ENCODE measurements at regions not wholly inside any gene's neighbourhood (a gene's known extent, or its start where the extent isn't known, plus 50 kb on each side); places are given as distances from the start of the nearest gene placed in this dataset.

GRCh38 chr18:51778115-51778514, 561.9 kb upstream of the DCC start:
- DNase-seq = no peak
- H3K9ac ChIP-seq (ENCODE audit: extremely low read depth, low read length, poor library complexity, severe bottlenecking) = no peak overlapping the region
- H3K4me3 ChIP-seq (ENCODE audit: low read length) = no peak overlapping the region
- H3K27me3 ChIP-seq (ENCODE audit: control insufficient read depth, insufficient read depth, low read length, poor library complexity, severe bottlenecking) = no peaks in the 10 kb centered on the region
- no peaks in the 10 kb centered on the region for H3K4me1 ChIP-seq (ENCODE audit: control insufficient read depth, insufficient read depth, low read length)
- no peak overlapping the region for H3K27ac ChIP-seq (ENCODE audit: low read depth, low read length)
- 89 to 90% methylated on average over 3 to 4 of the region's 4 CpGs for WGBS, 2 experiments (ENCODE audit: insufficient coverage in 1 of 2, insufficient read length in 1 of 2)
- no peaks in the 10 kb centered on the region for H3K36me3 Mint-ChIP-seq (ENCODE audit: low read depth)
- H3K27me3 Mint-ChIP-seq (ENCODE audit: insufficient read depth) = no peaks in the 10 kb centered on the region
- no peak overlapping the region for H3K4me3 Mint-ChIP-seq
- H3K9me3 ChIP-seq (ENCODE audit: control insufficient read depth, low read length) = no peaks in the 10 kb centered on the region
- no peak overlapping the region for H3K27ac Mint-ChIP-seq
- peaks cover 4% of the 10 kb centered on the region for H3K4me1 Mint-ChIP-seq
- H3K9me3 Mint-ChIP-seq = no peaks in the 10 kb centered on the region
- no peaks in the 10 kb centered on the region for H3K36me3 ChIP-seq (ENCODE audit: control insufficient read depth, insufficient read depth, low read length)
- TF ChIP-seq CTCF (conservative IDR thresholded peaks at IDR 0.05) = no peak

- DNase-seq = no peak
- Mint-ChIP-seq H3K4me3 (no peak overlapping the region), H3K36me3 (ENCODE audit: low read depth) (no peaks in the 10 kb centered on the region), H3K27ac (no peak overlapping the region), H3K9me3 (no peaks in the 10 kb centered on the region), H3K27me3 (ENCODE audit: insufficient read depth) (no peaks in the 10 kb centered on the region), H3K4me1 (no peaks in the 10 kb centered on the region)
- Histone ChIP-seq H3K27ac (ENCODE audit: low read depth, low read length) (no peak overlapping the region), H3K4me1 (ENCODE audit: control insufficient read depth, insufficient read depth, low read length) (no peaks in the 10 kb centered on the region), H3K9me3 (ENCODE audit: control insufficient read depth, low read length) (no peaks in the 10 kb centered on the region), H3K27me3 (ENCODE audit: control insufficient read depth, insufficient read depth, low read length, poor library complexity, severe bottlenecking) (no peaks in the 10 kb centered on the region), H3K4me3 (ENCODE audit: low read length) (no peak overlapping the region), H3K36me3 (ENCODE audit: control insufficient read depth, insufficient read depth, low read length) (no peaks in the 10 kb centered on the region), H3K9ac (ENCODE audit: extremely low read depth, low read length, poor library complexity, severe bottlenecking) (no peak overlapping the region)
- TF ChIP-seq CTCF (conservative IDR thresholded peaks at IDR 0.05) = no peak
- no CpG with 5 or more reads among the region's 1 CpG for WGBS, 2 experiments (ENCODE audit: insufficient coverage in 1 of 2, insufficient read length in 1 of 2)
These were observed 550.1 kb upstream of the DCC start for GRCh38 chr18:51789871-51790270.

GRCh38 chr18:51801514-51801913, 538.5 kb upstream of the DCC start:
- Histone ChIP-seq H3K4me3 (ENCODE audit: low read length) (no peak overlapping the region), H3K4me1 (ENCODE audit: control insufficient read depth, insufficient read depth, low read length) (no peaks in the 10 kb centered on the region), H3K27ac (ENCODE audit: low read depth, low read length) (no peak overlapping the region), H3K36me3 (ENCODE audit: control insufficient read depth, insufficient read depth, low read length) (no peaks in the 10 kb centered on the region), H3K9ac (ENCODE audit: extremely low read depth, low read length, poor library complexity, severe bottlenecking) (no peak overlapping the region), H3K9me3 (ENCODE audit: control insufficient read depth, low read length) (peaks cover 16% of the 10 kb centered on the region), H3K27me3 (ENCODE audit: control insufficient read depth, insufficient read depth, low read length, poor library complexity, severe bottlenecking) (no peaks in the 10 kb centered on the region)
- TF ChIP-seq CTCF (conservative IDR thresholded peaks at IDR 0.05) = no peak
- DNase-seq = no peak
- peaks cover 3% of the 10 kb centered on the region for H3K9me3 Mint-ChIP-seq
- H3K36me3 Mint-ChIP-seq (ENCODE audit: low read depth) = no peaks in the 10 kb centered on the region
- H3K4me3 Mint-ChIP-seq = no peak overlapping the region
- H3K4me1 Mint-ChIP-seq = no peaks in the 10 kb centered on the region
- 100% methylated on average over 1 of the region's 1 CpG for WGBS, 2 experiments (ENCODE audit: insufficient coverage in 1 of 2, insufficient read length in 1 of 2)
- H3K27ac Mint-ChIP-seq = no peak overlapping the region
- no peaks in the 10 kb centered on the region for H3K27me3 Mint-ChIP-seq (ENCODE audit: insufficient read depth)
